Stimulated activated naive CD8-positive, alpha-beta T cell treated with anti-CD3 and anti-CD28 coated beads, Interleukin-15, amount 100 ng/mL, for 72 hours (primary cell): ENCODE measurements at regions not wholly inside any gene's neighbourhood (a gene's known extent, or its start where the extent isn't known, plus 50 kb on each side); places are given as distances from the start of the nearest gene placed in this dataset.
"Not testable (repeated sequence)": the region's sequence is repeated elsewhere in the genome, so short reads cannot be mapped to it uniquely, and the experiment has no call there.

Experiments
- ATAC-seq: fragments of 150-1000 bp; cut with Tn5 transposase; 2 replicates; pipeline ENCODE4 v1.10.0; 2021; ENCODE audit warnings: mild to moderate bottlenecking, moderate library complexity
- DNase-seq, 2 donors: peaks; one replicate each; pipeline ENCODE4 v3.0.0; 2021 to 2022
- H3K27ac Mint-ChIP-seq, 2 donors: one replicate each; pipeline ENCODE4 v1.8.0; 2022; ENCODE audit warnings: mild to moderate bottlenecking in 2 of 2, mixed read lengths in 2 of 2, moderate library complexity in 2 of 2
- H3K27me3 Mint-ChIP-seq: one replicate; pipeline ENCODE4 v1.8.0; 2022; ENCODE audit warnings: mixed read lengths
- H3K4me1 Mint-ChIP-seq: one replicate; pipeline ENCODE4 v1.8.0; 2022; ENCODE audit warnings: mild to moderate bottlenecking, mixed read lengths
- H3K4me3 Mint-ChIP-seq, 2 donors: one replicate each; pipeline ENCODE4 v1.8.0; 2022; ENCODE audit warnings: mild to moderate bottlenecking in 2 of 2, mixed read lengths in 2 of 2, moderate library complexity in 1 of 2
- H3K9me3 Mint-ChIP-seq, 2 donors: one replicate each; pipeline ENCODE4 v1.8.0; 2022; ENCODE audit warnings: mixed read lengths in 2 of 2

DNA sequence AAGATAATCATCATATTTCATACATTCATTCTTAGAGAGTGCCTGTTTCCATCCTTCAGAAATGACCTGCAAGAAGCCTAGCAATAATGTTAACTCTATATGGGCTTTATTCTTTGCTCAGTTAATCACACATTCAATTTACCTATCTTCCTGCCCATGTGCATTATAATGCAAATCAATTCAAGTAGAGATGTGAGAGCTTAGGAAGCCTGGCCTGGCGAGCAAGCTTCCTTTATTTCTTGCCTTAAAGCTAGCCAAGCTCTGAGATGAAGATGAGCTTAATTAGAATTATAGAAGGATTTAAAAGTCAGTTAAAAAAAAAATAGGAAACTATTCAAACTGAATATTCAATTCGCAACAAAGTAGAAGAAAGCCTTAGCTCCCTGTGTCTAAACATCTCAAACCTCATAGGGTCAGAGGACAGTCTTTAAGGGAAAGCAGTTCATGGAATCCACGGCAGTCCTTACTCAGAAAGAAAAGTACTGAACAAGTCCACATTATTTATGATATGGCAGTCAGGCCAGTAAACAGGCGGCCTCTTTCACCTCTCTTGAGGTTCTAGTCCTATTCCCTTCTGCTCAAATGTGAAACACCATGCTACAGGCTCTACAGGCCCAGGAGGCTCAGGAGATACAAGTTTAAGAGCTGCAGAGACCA is 214.1 kb downstream of the TFEC start:
- H3K4me1 Mint-ChIP-seq = no peaks in the 10 kb centered on the region
- no peak for ATAC-seq
- no peaks in the 10 kb centered on the region for H3K9me3 Mint-ChIP-seq
- no peak overlapping the region for H3K4me3 Mint-ChIP-seq
- DNase-seq = no peak
- H3K27me3 Mint-ChIP-seq = no peaks in the 10 kb centered on the region
- H3K27ac Mint-ChIP-seq = no peak overlapping the region

DNA sequence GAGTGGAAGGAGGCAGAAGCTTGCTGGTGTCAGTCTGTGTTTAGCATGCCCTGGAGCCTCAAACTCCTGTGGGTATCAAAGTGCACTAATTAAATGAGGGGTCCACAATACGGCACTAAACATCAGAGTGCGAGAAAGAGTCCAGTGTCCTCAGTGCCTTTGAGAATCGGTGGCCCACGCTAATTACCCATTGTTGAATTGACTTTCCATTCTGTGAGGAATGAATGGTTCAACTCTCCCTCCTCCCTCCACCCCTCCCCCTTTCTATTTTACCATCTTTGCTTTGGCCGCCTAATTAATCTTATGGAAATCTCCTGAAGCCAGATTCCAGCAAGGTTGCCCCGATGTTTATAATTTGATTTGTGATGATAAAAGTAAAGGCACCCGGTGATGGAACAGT is 217.8 kb downstream of the TFEC start:
- no peaks in the 10 kb centered on the region for H3K27me3 Mint-ChIP-seq
- no peak overlapping the region for H3K27ac Mint-ChIP-seq
- DNase-seq (no peak), ATAC-seq (no peak)
- no peaks in the 10 kb centered on the region for H3K4me1 Mint-ChIP-seq
- H3K9me3 Mint-ChIP-seq = no peaks in the 10 kb centered on the region
- H3K4me3 Mint-ChIP-seq = no peak overlapping the region

DNA sequence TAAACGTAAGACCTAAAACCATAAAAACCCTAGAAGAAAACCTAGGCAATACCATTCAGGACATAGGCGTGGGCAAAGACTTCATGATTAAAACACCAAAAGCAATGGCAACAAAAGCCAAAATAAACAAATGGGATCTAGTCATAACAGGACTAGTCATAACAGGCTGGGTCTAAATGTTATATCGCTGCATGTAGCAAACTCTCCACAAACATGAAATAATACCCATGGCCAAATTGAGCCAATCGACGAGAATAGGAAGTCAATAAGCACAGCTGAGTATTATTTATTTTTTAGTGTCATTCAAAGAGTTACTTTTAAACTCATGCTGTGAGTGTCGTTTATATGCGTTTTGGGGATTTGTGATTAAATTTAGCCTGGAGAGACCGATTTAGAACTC is 225.1 kb downstream of the TFEC start:
- H3K4me3 Mint-ChIP-seq = no peak overlapping the region
- H3K4me1 Mint-ChIP-seq = no peaks in the 10 kb centered on the region
- H3K9me3 Mint-ChIP-seq = no peaks in the 10 kb centered on the region
- DNase-seq = no peak
- no peak overlapping the region for H3K27ac Mint-ChIP-seq
- no peak for ATAC-seq
- H3K27me3 Mint-ChIP-seq = no peaks in the 10 kb centered on the region

DNA sequence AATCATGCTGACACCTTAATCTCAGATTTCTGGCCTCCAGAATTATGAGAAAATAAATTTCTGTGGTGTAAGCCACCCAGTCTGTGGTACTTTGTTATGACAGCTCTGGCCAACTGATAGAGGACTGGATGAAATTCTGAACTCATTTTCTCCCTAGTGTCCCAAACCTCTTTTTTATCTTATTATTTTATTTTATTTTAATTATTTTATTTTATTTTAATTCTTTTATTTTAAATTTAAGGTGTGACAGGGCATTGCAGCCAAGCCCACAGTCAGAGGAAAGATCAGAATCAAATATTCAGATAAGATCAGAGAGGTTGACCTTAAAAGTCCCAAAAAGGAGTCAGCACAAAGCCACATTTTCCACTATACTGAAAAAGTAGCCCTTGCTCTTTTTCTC is 228.1 kb downstream of the TFEC start:
- no peak for DNase-seq
- H3K4me3 Mint-ChIP-seq = no peak overlapping the region
- no peaks in the 10 kb centered on the region for H3K27me3 Mint-ChIP-seq
- no peak for ATAC-seq
- no peak overlapping the region for H3K27ac Mint-ChIP-seq
- H3K9me3 Mint-ChIP-seq = no peaks in the 10 kb centered on the region
- no peaks in the 10 kb centered on the region for H3K4me1 Mint-ChIP-seq

DNA sequence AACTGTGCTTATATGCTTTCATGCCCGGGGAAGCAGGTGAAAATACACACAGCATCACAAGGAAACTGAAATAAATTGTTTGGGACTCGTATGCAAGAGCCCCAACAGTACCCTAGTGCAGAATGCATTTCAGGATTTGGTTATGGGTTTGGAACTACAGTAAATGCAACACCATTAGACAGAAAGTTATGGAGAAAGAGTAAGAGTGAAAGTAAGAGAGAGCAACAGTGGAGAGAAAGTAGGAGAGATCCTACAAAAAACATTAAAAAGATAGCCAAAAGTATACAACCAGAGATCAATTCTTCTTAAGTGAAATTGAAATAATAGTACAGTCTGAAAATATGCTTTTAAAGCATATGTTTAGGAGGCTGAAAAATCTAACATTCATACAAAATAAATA is 231.1 kb downstream of the TFEC start:
- Mint-ChIP-seq H3K27me3 (no peaks in the 10 kb centered on the region), H3K4me1 (no peaks in the 10 kb centered on the region), H3K27ac (no peak overlapping the region), H3K4me3 (no peak overlapping the region), H3K9me3 (no peaks in the 10 kb centered on the region)
- no peak for DNase-seq
- ATAC-seq = no peak

DNA sequence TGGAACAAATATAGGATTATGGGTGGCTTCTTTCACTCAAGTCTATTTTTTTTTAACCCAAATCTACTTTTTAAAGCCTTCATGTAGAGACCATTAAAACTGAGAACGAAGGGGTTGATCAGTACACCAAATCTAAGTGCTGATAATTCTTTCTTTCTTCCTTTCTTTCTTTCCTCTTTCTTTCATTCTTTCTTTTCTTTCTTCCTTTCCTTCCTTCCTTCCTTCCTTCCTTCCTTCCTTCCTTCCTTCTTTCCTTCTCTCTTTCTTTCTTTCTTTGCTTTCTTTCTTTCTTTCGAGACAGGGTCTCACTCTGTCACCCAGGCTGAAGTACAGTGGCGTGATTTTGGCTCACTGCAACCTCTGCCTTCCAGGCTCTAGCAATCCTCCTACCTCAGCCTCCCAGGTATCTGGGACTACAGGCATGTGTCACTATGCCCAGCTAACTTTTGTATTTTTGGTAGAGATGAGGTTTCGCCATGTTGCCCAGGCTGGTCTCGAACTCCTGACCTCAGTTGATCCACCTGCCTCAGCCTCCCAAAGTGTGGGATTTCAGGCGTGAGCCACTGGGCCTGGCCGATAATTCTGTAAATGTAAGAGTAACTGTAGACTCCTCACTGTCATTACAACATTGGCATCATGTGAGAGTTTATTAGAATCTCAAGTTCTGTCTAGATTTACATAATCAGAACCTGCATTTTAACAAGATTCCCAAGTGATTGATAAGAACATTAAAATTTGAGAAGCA is 236.4 kb downstream of the TFEC start:
- no peak overlapping the region for H3K27ac Mint-ChIP-seq
- ATAC-seq = no peak
- H3K4me3 Mint-ChIP-seq = no peak overlapping the region
- peaks cover 0 to 8% of the 10 kb centered on the region in 2 donors for H3K9me3 Mint-ChIP-seq
- no peak for DNase-seq
- H3K4me1 Mint-ChIP-seq = no peaks in the 10 kb centered on the region
- H3K27me3 Mint-ChIP-seq = no peaks in the 10 kb centered on the region

DNA sequence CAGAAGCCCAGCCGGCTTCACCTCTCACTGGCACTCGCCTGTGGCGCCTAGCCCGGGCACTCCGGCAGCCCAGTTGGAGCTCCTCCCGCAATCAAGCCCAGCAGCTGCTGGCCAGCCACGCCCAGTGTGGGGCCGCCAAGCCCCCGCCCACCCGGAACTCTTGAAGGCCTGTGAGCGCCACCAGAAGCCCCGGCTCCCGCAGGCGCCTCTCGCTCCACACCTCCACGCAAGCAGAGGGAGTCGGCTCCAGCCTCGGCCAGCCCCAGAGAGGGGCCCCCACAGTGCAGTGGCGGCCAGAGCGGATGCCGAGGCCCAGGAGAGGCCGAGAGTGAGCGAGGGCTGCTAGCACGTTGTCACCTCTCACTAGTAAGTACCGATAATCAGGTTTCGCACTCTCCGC is 240.7 kb downstream of the TFEC start:
- peaks cover 0 to 8% of the 10 kb centered on the region in 2 donors for H3K9me3 Mint-ChIP-seq
- no peak for DNase-seq
- H3K4me1 Mint-ChIP-seq = no peaks in the 10 kb centered on the region

DNA sequence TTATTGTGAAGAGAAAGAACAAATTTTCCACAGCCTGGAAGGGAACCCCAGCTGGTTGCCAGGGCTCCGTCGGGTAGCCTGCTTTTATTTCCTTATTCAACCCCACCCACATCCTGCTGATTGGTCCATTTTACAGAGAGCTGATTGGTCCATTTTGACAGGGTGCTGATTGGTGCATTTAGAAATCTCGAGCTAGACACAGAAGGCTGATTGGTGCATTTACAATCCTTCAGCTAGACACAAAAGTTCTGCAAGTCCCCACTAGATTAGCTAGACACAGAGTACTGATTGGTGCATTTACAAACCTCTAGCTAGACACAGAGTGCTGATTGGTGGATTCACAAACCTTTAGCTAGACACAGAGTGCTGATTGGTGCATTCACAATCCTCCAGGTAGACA is 241.1 kb downstream of the TFEC start:
- DNase-seq, ATAC-seq, H3K27ac Mint-ChIP-seq, H3K27me3 Mint-ChIP-seq, H3K9me3 Mint-ChIP-seq, H3K4me3 Mint-ChIP-seq, H3K4me1 Mint-ChIP-seq: not testable (repeated sequence)

More for the DNA sequence above, 240.7 kb downstream of the TFEC start:
- H3K4me3 Mint-ChIP-seq = no peak overlapping the region
- ATAC-seq = no peak
- H3K27me3 Mint-ChIP-seq = no peaks in the 10 kb centered on the region
- H3K27ac Mint-ChIP-seq = no peak overlapping the region

DNA sequence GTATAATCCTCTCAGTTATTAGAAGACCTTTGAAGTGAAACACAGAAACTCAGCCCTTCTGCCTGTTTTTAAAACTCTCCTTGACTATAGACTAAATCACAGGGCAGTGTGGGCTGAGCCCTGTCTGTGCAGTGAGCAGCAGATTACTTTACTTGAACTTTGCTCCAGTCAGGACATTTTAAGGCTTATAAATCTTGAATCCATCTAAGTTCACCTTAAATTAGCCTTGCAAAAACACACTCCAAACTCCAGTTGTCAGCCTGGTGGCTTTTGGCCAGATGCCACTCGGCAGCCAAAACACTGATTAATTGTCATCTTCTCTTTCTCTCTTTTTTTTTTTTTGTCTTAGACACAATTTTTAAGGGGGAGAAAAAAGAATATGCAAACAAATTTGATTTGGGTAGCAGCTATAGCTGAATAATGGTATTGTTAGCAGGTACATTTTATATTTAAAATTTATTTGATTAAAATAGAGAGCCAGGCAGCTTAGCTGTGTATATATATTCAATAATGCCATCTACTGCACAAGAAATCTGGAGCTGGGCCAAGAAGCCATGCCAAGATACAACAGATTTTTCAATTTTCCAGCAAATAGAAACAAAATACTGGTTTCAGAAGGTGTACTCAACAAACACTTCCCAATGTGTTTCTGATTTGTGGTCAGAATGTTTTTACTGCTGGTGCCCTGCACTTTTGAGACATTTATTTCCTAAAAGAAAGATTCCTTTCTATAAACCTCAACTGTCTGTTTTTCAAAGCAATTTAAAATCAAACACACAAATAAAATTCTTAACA is 247.7 kb downstream of the TFEC start:
- no peak overlapping the region for H3K4me3 Mint-ChIP-seq
- H3K9me3 Mint-ChIP-seq = no peaks in the 10 kb centered on the region
- H3K27ac Mint-ChIP-seq = no peak overlapping the region
- H3K27me3 Mint-ChIP-seq = no peaks in the 10 kb centered on the region
- ATAC-seq (no peak), DNase-seq (no peak)
- H3K4me1 Mint-ChIP-seq = no peaks in the 10 kb centered on the region

DNA sequence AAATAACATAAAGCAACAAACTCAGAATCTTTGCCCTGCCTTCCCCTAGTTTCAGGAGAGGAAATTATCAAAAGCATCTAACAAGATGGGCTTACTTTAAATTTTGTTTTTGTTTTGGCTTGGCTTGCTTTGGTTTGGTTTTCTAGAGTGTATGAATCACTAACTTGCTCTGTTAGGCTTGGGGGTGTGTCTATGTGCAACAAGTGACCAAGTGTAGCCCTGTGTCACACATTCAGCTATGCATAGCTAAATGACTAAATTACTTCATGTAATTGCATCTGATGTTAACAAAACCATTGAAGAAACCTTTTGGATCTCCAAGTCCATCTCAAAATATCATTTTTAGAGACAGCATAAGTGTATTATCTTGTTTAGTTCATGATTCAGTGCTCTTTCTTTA is 251.0 kb downstream of the TFEC start:
- Mint-ChIP-seq H3K4me3 (no peak overlapping the region), H3K27me3 (no peaks in the 10 kb centered on the region), H3K4me1 (no peaks in the 10 kb centered on the region), H3K9me3 (no peaks in the 10 kb centered on the region), H3K27ac (no peak overlapping the region)
- DNase-seq = no peak
- ATAC-seq = no peak

DNA sequence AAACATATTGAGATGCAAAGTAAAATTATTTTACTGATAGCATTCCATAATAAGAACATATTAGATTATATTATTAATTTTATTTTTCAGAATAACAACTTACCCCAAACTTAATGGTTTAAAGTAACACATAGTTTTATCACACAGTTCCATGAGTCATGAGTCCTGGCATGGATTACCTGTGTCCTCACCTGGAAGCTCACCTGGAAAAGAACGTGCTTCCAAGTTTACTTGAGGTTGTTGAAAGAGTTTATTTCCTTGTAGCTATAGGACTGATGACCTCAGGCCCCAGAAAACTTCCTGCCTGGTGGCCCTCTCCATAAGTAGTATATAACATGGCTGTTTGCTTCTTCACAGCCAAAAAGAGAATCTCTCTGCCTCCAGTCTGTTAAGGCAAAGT is 254.6 kb downstream of the TFEC start:
- no peak for ATAC-seq
- Mint-ChIP-seq H3K27ac (no peak overlapping the region), H3K4me3 (no peak overlapping the region)

DNA sequence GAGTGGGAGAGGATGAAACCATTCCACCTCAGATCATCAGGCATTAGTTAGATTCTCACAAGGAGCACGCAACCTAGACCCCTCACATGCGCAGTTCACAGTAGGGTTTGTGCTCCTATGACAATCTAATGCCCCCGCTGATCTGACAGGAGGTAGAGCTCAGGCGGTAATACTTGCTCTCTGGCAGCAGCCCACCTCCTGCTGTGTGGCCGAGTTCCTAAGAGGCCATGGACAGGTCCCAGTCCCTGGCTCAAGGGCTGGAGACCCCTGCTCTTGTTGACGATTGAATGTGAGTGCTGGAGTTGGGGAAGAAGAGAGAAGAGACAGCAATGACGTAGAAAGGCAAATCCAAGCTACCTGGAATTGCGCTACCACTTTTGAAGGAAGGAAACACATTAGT is 267.2 kb downstream of the TFEC start:
- no peak for DNase-seq
- H3K4me3 Mint-ChIP-seq = no peak overlapping the region
- H3K27me3 Mint-ChIP-seq = no peaks in the 10 kb centered on the region
- H3K27ac Mint-ChIP-seq = no peak overlapping the region
- no peak for ATAC-seq
- H3K4me1 Mint-ChIP-seq = no peaks in the 10 kb centered on the region
- peaks cover 0 to 1% of the 10 kb centered on the region in 2 donors for H3K9me3 Mint-ChIP-seq

More for the DNA sequence above, 254.6 kb downstream of the TFEC start:
- Mint-ChIP-seq H3K27me3 (no peaks in the 10 kb centered on the region), H3K4me1 (no peaks in the 10 kb centered on the region), H3K9me3 (no peaks in the 10 kb centered on the region)
- no peak for DNase-seq

DNA sequence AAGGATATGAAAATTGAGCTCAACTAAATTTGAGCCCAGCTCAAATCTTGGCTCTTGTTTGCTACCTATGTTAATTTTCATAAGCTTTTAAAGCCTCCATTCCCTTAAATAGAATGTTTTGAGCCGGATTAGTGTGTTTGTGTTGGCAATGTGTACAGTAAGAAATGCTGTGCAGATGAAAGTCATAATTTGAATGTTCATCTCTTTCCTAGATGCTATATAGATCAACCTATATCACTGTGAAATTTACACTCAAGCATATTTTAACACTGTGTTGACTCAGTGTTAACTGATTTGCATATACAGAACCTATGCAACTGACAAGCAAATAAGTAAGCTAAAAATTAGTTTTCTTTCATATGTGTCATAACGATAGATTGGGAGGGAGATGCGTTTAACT is 272.5 kb downstream of the TFEC start:
- H3K4me3 Mint-ChIP-seq = no peak overlapping the region
- no peaks in the 10 kb centered on the region for H3K27me3 Mint-ChIP-seq

DNA sequence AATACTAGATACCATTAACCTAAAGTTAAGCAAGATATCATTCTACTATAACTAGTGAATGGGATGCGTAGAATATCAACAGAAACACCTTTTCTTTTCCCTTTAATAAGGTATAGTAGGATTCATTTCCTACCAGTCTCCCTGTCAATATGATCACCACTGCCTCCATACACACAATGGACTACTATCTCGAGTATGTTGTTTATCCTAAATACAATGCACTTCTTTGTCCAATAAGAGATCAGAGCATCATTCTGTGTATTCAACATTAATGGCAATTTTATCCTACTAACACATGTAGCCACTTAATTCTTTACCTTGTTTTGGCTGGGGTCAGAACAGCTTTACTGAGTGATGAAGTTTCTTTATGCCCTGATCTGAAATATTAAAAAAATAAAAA is 276.3 kb downstream of the TFEC start:
- Mint-ChIP-seq H3K4me1 (no peaks in the 10 kb centered on the region), H3K4me3 (no peak overlapping the region)
- no peak for DNase-seq

More for the DNA sequence above, 272.5 kb downstream of the TFEC start:
- no peaks in the 10 kb centered on the region for H3K4me1 Mint-ChIP-seq
- H3K9me3 Mint-ChIP-seq = peaks cover 0 to 6% of the 10 kb centered on the region in 2 donors
- no peak overlapping the region for H3K27ac Mint-ChIP-seq
- ATAC-seq = no peak
- DNase-seq = no peak

DNA sequence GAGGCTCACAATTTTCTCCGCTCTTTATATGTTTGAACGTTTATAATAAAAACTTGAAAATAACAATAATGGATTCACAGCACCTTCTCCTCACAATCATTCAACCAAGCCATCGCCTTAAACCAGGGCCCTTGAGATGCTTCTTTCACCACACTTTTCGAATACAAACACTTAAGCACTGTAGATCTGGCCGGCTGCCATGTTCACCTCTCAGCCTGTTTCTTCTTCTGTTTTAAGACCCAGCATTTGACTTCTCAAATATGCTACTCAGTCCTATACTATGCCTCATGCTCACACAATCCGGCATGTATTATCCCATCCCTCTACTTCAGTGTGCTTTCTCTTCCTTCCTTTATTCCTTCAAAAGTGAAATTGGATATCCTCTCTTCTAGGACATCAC is 280.6 kb downstream of the TFEC start:
- Mint-ChIP-seq H3K9me3 (no peaks in the 10 kb centered on the region), H3K27ac (no peak overlapping the region), H3K4me1 (no peaks in the 10 kb centered on the region), H3K4me3 (no peak overlapping the region), H3K27me3 (no peaks in the 10 kb centered on the region)
- no peak for ATAC-seq
- DNase-seq = no peak

More for the DNA sequence above, 276.3 kb downstream of the TFEC start:
- Mint-ChIP-seq H3K27me3 (no peaks in the 10 kb centered on the region), H3K27ac (no peak overlapping the region), H3K9me3 (peaks cover 0 to 6% of the 10 kb centered on the region in 2 donors)
- ATAC-seq = no peak

DNA sequence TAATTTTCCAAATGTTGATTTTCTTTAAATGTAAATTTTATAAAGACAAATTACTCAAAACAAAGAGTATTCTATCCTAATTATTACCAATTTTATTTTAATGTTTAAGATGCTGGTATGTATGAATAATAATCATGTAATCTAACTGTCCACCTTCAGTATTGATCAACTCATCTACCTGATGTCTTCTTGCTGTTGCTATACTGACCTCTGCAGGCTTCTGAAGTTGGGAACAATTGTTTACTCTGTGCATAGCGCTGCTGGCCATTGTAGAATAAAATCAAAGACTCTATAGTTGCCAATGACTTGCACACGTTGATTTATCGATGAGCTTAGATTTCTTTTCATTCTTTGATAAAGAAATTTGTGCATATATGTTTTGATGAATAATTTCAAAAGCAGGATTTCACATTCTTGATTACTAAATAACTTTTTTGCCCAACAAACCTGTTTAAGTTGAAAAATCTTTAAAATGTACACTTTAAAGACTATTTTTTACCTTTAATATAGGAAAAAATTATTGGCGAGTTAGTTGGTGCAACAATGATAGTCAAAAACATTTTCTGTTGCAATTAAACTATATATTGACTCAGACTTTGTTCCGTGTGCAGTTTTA is 282.3 kb downstream of the TFEC start:
- no peak overlapping the region for H3K27ac Mint-ChIP-seq
- H3K4me1 Mint-ChIP-seq = no peaks in the 10 kb centered on the region
- no peaks in the 10 kb centered on the region for H3K27me3 Mint-ChIP-seq
- no peaks in the 10 kb centered on the region for H3K9me3 Mint-ChIP-seq
- ATAC-seq (no peak), DNase-seq (no peak)
- H3K4me3 Mint-ChIP-seq = no peak overlapping the region
